DMS53 treated with DMSO at 0.1 percent for 48 hours (cell line): ENCODE measurements at regions not wholly inside any gene's neighbourhood (a gene's known extent, or its start where the extent isn't known, plus 50 kb on each side); places are given as distances from the start of the nearest gene placed in this dataset.
A peak's percentile ranks its signal among the peaks of the same experiment; 100 is the strongest.
"Not testable (repeated sequence)": the region's sequence is repeated elsewhere in the genome, so short reads cannot be mapped to it uniquely, and the experiment has no call there.

Experiments used
- DNase-seq: peaks from one replicate; lab custom pipeline; 2025; ENCODE audit not compliant: unreplicated experiment; lab: John Stamatoyannopoulos, UW

DNA sequence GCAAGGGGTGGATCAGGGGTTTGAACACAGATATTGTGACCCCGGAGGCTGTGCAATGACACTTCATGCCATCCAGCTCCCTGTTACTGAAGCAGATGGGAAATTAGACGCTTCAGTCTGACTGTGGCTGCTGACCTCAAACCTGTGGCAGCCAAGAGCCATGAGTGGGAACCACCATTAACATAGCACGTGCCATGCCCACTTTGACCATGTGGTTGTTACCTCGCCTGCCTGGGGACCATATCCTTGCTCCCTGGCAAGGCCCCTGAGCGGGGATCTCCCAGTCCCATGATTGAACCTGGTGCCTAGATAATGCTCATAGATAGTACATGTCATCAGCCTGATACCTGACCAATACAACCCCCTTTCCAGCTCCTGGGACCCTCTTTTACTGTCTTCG is 68.9 kb downstream of the CYP26B1 start:
- DNase-seq = no peak

DNA sequence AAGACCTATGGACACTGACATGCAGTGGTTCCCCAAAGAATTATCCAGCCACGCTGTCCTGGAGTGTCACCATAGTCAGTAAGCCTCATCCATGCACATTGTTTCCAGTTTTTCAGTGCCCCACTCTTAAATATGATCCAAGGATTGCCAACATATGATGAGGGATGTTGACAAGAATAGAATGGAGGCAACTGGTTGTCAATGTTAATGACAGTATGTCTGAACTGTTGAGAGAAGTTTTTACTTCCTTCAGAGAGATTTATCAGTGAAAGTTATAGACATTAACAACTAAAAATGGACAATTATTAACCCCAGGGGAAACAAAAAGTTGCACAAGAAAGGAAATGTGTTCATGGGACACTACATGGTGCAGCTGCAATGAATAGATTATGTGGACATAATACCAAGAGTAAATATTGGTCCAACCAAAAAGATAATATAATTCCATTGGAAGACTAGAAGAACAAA is 69.9 kb downstream of the CYP26B1 start:
- peak; percentile 91 for DNase-seq

DNA sequence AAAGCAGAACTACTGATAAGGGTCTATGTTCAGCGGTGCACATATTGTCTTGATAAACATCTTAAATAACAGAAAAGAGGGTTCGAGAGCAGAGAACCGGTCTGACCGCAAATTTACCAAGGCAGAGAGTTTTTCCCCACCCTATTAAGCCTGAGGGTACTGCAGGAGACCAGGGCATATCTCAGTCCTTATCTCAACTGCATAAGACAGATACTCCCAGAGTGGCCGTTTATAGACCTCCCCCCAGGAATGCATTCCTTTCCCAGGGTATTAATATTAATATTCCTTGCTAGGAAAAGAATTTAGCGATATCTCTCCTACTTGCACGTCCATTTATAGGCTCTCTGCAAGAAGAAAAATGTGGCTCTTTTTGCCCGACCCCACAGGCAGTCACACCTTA is 74.3 kb downstream of the CYP26B1 start:
- DNase-seq = not testable (repeated sequence)

DNA sequence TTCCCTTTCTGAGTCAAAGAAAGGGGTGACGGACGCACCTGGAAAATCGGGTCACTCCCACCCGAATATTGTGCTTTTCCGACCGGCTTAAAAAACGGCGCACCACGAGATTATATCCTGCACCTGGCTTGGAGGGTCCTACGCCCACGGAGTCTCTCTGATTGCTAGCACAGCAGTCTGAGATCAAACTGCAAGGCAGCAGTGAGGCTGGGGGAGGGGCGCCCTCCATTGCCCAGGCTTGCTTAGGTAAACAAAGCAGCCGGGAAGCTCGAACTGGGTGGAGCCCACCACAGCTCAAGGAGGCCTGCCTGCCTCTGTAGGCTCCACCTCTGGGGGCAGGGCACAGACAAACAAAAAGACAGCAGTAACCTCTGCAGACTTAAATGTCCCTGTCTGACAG is 83.5 kb downstream of the CYP26B1 start:
- DNase-seq = not testable (repeated sequence)

DNA sequence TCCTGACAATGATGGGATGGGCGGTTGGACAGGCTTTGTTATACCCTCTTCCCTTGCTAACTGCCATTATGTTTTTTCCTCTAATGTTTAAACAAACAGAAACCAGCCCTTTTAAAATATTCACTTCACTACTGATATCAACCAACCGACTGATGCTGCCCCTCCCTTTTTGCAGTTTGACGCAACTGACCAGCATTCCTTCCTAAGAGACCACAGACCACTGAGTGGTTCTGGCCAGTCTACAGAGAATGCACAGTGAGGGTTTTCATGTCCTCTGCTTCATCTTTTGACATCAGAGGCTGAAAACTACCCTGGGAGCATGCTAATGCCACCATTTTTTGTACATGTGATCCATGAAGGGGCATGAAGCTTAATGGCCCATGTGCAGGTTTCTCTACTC is 85.3 kb downstream of the CYP26B1 start:
- DNase-seq = no peak

DNA sequence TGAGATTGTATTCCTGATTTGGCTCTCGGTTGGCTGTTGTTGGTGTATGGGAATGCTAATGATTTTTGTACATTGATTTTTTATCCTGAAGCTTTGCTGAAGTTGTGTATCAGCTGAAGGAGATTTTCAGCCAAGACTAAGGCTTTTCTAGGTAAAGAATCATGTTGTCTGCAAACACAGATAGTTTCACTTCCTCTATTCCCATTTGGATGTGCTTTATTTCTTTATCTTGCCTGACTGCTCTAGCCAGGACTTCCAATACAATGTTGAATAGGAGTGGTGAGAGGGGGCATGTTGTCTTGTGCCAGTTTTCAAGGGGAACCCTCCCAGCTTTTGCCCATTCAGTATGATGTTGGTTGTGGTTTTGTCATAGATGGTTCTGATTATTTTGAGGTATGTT is 90.4 kb downstream of the CYP26B1 start:
- DNase-seq = no peak

DNA sequence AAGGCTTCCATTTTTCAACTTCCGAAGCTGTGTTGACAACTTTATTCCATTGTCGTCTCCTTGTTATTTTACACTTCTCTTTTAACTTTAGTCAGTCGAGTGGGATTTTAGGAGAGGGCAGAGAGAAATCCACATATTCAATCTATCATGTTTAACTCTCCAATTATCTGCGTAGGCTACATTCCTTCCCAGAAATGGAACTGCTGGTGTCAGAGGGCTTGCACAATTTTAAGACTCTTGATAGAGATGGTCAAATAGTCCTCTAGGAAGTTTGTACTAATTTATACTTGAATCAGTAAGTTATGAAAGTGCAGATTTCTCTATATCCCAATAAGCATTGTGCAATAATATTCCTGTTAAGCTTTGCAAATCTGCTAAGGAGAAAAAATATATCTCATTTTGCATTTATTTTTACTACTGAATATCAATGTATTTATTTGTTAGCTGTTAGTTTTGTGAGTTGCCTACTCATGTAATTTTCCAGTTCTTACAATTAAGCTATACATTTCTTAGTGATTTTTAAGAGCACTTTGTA is 95.6 kb downstream of the CYP26B1 start:
- DNase-seq = no peak

DNA sequence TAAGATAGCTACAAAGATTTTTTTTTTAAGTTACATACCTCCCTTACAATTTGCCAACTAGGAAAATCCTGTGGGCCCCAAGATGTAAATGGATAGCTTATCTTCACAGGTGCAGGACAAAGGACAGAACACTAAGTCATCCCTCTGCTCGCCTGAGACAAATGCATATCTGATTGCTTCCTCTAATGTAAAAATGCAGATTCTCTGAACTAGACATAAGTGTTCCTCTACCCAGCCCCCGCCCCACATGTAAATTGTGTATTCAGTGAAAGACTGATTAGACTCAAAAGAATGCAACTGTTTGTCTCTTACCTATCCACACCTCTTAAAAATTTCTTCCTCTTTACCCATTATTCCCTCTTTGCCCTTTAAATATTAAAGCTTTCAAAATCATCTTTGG is 96.5 kb downstream of the CYP26B1 start:
- no peak for DNase-seq

DNA sequence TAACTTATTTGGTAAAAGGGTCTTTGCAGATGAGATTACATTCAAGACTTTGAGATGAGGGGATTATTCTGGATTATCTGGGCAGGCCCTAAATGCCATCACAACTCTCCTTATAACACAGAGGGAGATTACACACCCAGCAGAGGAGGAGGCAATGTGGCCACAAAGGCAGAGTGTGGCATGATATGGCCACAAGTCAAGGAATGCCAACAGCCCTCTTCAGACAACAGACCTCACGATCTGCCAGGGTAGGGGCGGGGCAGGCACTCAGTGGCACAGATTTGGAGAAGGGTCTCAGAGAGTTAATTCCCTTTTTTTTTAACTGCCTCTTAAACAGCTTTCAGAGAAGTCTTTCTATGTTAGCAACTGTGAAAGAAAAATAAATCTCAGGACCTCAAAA is 96.9 kb downstream of the CYP26B1 start:
- no peak for DNase-seq

DNA sequence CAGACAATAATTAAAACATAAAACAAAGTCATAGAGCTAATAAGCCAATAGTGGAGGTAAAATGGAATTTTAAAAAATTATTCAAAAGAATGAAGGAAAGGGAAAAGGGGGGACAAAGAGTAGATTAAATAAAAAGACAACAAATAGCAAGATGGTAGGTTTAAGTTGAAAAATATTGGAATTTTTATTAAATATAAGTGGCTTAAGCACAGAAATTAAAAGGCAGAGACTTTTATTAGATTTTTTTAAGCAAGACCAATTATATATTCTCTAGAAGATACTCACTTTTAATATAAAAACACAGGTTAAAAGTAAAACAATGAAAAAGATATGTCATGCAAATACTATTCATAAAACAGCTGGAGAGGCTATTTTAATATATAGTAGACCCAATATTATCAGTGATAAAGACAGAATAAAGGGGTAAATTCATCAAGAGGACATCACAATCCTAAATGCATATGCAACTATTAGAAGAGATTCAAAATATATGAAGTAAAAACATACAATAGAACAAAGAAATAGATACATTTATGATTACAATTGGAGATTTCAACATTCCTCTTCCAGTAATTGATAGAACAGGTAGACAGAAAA is 98.7 kb downstream of the CYP26B1 start:
- DNase-seq = no peak

DNA sequence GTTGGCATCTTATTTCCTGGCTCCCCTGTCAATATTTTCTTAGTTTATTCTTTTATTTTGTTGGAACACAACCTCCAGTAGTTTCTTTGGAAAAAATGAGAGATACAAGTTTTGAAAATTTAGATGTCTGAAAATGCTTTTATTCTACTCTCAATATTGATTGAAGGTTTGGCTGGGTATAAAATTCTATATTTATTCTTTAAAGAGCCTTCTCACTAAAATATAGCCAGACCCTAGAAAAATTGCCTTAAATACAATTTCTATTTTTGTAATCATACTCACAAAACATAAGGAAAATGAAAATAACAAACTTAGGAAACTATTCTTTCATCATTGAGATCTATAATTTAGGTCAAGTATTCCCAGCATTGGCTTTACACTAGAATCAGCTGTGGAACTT is 103.7 kb downstream of the CYP26B1 start:
- DNase-seq = no peak

DNA sequence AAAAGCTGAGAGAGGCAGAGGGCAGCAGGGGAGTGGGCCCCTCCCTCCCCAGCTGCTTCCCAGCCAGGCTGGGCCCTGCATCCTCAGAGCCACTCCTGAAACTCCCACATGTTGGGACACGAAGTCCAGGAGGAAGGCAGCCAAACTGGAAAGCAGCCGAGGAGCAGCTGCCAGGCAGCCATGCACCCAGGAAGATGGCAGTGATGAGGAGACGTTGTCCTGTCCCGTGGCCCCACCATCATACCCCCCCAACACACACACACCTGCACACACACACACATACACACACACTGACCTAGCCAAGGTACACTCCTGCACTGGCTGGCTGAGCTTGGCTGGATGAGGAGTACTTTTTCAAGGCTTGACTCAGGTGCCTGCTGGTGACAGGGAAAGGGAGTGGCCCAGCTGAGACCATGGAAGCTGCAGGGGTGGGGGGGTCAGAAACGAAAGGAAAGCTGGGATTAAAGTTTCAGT is 106.0 kb downstream of the CYP26B1 start:
- DNase-seq = no peak

DNA sequence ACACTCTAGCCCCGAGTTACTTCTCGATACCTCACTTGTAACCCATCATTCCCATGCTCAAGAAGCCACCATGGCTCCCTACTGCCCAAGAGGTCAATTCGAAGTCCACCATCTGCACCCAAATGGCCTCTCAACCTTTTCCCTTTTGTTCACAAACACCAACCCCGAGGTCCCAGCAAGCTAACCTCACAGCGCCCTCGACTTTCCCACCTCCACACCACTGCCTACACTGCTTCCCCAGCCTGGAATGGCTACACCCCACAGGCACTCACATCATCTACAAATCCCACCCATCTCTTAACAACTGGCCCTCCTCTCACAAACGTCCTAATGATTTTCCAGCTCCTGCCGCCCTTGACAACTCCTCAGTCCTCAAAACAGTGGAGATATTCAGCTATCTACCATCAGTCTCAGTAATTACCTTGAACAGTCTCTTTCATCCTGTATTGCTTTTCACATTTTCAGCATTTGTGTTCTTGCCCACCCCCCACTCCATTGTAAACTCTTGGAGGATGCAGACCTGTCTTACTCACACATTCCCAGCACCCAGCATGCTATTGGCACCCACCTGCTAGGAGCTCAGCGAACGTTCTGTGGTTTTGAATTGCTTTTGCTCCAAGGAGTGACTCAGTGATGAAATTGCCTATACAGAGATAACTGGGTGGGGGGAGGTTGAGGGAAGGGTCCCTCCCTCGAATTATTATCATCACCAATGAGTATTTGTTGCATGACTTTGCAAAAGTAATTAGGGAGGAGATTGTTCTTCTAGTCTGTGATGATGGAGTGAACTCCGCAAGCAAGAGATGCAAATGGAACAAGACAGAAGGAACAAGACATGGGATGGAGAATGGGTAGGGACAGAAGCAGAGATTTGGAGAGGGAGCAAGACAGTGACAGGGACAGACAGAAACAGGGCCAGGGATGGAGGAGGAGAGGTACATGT is 106.8 kb downstream of the CYP26B1 start:
- DNase-seq = no peak

DNA sequence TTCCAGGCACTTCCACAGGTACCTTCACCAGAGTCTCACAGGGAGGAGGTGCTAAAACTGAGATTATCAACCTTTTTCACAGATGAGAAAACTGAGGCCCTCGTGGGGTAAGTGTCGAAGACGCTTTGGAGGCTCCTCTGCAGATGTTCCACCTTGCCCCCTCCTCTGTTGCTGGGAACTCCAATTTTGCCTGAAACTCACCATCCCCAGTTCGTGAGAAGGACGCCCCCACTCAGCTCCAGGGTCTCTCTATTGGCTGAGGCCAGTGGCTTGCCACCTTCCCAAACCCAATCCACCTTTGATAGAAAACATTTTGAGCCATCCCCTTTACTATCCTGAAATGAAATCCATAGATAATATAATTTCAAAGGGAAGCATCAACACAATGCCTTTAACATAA is 109.1 kb downstream of the CYP26B1 start:
- DNase-seq = no peak

DNA sequence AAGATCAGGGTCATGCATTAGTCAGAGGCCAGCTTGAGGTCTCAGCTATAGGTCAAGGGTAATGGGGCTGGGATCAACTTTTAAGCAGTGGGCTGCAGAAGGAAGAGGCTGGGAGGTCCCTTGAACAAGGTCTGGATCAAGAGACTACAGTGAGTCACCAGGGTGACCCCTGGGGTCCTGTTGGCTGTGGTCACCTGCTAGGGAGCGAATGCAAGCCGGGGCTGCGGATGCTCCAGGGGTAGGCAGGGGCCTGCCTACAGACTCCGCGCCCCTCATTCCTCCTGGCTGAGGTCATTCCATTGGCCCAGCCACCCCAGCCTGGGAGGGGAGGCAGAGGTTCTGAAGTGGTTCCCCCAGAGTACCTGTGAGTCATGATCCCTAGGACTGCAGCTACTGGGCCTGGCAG is 110.4 kb downstream of the CYP26B1 start:
- DNase-seq = no peak

DNA sequence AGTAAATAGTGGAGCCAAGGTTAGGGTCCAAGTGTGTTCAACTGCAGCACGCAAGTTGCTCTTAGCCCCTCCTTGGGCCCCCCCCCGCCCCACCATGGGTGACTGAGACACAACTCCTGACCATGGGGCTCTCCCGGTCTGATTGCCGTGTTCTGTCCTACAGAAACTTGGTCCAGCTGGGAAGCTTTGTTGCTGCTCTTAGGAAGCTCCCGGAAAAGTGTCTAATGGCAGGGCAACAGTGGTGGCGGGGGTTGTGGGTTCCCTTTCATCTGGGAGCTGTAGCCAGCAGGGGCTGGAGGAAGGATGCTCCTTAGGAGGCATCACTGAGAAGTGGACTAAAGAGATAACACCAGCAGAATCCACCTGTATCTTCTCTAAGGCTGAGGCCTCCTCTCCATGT is 111.1 kb downstream of the CYP26B1 start:
- DNase-seq = no peak

DNA sequence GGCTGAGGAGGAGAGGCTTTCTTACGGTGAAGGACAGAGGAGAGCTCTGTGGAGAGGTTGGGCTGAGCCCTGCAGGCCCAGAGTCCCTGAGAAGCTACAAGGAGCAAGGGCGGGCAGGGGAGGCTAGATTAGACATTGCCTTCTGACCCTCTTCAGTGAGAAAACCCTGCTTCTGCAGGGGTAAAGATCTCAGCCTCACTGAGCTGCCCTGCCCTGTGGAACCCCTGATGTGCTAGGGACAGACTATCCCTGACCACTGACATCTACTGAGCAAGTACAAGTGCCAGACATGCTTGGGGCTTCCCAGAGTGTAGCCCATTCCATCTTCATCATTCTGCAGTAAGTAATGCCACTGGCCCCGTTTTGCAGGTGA is 111.5 kb downstream of the CYP26B1 start:
- DNase-seq = no peak

DNA sequence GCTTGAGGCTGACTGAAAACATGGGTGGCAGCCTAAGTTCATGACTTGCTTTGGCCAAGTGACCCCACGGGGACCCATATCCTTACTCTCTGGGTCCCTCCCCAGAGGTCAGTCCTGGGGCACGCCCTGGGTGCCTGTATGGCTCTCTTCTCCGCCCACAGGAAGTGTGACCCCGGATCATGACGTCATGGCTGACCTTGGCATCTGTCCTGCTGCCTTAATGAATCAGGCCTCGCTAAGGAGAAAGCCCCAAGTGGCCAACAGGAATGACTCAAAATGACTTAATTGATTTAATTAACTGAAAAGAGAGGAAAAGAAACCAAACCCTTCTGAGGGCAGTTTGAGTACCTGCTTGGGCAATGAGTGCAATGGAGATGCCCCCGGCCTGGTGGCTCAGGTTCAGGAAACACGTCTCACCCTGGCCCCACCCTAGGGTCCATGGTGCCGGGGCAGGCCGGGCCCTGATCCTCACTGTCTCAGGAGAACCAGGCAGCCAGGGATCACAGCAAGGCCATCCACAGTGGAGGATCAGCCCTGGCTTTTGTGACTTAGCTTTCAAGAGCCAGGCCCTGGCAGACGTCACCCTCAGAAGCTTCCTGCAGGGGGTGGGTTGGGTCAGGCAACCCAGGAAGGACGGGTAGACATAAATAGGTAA is 112.0 kb downstream of the CYP26B1 start:
- no peak for DNase-seq

DNA sequence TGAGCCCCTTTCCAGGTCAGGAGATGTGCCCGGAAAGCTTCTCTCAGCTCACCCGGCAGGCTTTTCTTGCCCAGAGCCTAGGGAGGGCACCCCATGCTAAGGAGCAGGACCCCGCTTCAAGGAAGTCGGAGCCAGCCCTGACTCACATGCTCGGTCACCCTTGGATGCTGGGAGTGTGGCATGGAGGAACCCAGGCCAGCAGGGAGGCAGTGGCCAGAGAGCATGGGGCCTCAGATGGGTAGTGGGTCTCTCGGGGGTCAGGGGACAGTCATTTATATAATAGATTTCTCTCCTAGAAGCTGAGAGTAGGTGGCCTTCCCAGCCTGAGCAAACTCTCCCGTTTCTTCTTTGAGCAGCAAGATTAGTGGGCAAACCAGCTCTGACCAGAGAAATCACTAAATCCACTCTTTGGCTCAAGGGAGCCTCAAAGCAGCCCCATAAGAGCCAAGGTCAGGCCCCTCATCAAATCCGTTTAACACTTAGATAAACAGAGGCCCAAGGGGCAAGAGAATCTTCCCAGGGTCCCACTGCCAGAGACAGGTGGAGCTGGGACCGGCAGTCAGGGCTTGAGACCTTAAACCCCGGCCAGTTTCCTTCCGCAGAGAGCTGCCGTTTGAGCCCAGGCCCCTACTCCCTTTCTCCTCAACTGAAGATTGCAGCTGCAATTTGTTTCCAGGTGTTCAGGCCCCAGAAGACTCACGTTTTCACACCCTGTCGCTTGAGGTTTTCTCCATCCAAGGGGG is 113.1 kb downstream of the CYP26B1 start:
- no peak for DNase-seq

DNA sequence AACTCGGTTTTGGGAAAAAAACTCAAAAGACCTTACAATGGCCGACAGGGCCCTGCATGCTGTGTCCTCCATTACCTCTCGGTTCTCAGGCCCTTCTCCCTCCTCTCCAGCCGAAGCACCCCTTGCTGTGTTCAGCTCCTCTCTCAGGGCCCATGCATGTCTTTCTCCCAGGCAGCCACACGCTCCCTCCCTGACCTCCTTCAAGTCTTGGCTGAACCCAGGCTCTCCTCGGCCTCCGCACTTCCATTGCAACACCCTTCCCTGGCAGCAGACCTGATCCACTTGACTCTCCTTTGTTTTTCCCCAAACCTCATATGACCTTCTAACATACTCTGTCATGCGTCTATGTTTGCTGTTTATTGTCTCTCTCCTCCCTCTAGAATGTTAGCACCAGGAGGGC is 114.0 kb downstream of the CYP26B1 start:
- no peak for DNase-seq

DNA sequence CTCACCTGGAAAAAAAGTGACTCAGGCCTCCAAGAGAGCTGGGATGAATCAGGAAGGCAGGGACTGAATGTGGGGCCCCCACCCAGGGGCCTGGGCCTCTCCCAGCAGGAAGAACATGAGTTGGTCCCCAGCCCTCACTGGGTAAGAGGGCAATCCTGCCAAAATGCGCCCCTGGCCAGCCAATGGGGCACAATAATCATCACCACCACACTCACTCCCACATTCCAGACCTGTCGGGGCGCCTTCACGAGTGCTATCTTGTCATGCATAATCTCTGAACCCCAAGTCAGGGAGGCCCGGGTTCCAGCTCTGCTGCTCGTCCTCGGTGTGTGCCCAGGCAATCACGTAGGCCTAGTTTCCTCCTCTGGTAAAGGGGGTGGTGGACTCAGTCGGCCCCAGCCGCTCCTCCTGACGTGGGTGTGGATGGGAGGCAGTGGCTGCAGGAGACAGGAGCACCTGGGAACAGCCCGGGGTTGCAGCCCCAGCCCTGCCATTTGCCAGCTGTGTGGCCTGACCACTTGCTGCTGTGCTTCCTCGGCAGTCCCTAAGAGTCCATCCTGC is 115.1 kb downstream of the CYP26B1 start:
- DNase-seq = no peak
